DOHH2 (cell line): ENCODE measurements at regions not wholly inside any gene's neighbourhood (a gene's known extent, or its start where the extent isn't known, plus 50 kb on each side); places are given as distances from the start of the nearest gene placed in this dataset.

Source experiments
- H3F3A ChIP-seq: fragments of 200-600 bp; sonication (generic), shearing (Covaris generic); 2 replicates; pipeline ENCODE4 v1.6.0; 2016; ENCODE audit warnings: antibody characterized with exemption, mild to moderate bottlenecking; ENCODE audit not compliant: control insufficient read depth, insufficient read depth
- H3K27ac ChIP-seq: fragments of 200-600 bp; sonication (generic); 2 replicates; pipeline ENCODE4 v1.5.1; 2014; ENCODE audit warnings: low read depth, mild to moderate bottlenecking, low read length, moderate library complexity
- H3K27me3 ChIP-seq: fragments of 200-600 bp; sonication (generic); 2 replicates; pipeline ENCODE4 v1.6.1; 2014; ENCODE audit warnings: mild to moderate bottlenecking, low read length, mixed read lengths; ENCODE audit not compliant: control insufficient read depth
- H3K36me3 ChIP-seq: fragments of 200-600 bp; sonication (generic); 2 replicates; pipeline ENCODE4 v1.6.1; 2014; ENCODE audit warnings: mild to moderate bottlenecking, low read length, moderate library complexity, mixed read lengths; ENCODE audit not compliant: control insufficient read depth
- H3K4me1 ChIP-seq: fragments of 200-600 bp; sonication (generic); 2 replicates; pipeline ENCODE4 v1.6.1; 2014; ENCODE audit warnings: mild to moderate bottlenecking, low read length, mixed read lengths; ENCODE audit not compliant: control insufficient read depth
- H3K4me2 ChIP-seq: fragments of 200-600 bp; sonication (generic); 2 replicates; pipeline ENCODE4 v1.6.0; 2014; ENCODE audit warnings: mild to moderate bottlenecking, low read length, moderate library complexity
- H3K4me3 ChIP-seq: fragments of 200-600 bp; sonication (generic); 2 replicates; pipeline ENCODE4 v1.5.1; 2014; ENCODE audit warnings: mild to moderate bottlenecking, low read length, mixed read lengths
- H3K79me2 ChIP-seq: fragments of 200-600 bp; sonication (generic); 2 replicates; pipeline ENCODE4 v1.6.1; 2014; ENCODE audit warnings: mild to moderate bottlenecking, low read length, mixed read lengths; ENCODE audit not compliant: control insufficient read depth
- H3K9me2 ChIP-seq: fragments of 200-600 bp; sonication (generic); replicated peaks from 2 replicates; pipeline ENCODE4 v1.6.1; 2014; ENCODE audit warnings: mild to moderate bottlenecking, low read length, mixed read lengths; ENCODE audit not compliant: control insufficient read depth
- H3K9me3 ChIP-seq: fragments of 200-600 bp; sonication (generic); 2 replicates; pipeline ENCODE4 v1.6.1; 2014; ENCODE audit warnings: antibody characterized with exemption, low read length, mixed read lengths; ENCODE audit not compliant: control insufficient read depth, insufficient read depth
- H4K20me1 ChIP-seq: fragments of 200-600 bp; sonication (generic); 2 replicates; pipeline ENCODE4 v1.6.0; 2014; ENCODE audit warnings: low read depth, mild to moderate bottlenecking, antibody characterized with exemption, low read length, moderate library complexity; ENCODE audit not compliant: control insufficient read depth, insufficient read depth
- CTCF ChIP-seq: fragments of 200-600 bp; sonication (generic); IDR thresholded peaks from one replicate; pipeline ENCODE4 v1.5.1; 2014; ENCODE audit warnings: antibody characterized with exemption, mild to moderate bottlenecking, low read depth, low read length; ENCODE audit not compliant: poor library complexity, severe bottlenecking
- EZH2phosphoT487 ChIP-seq: fragments of 200-600 bp; sonication (generic); IDR thresholded peaks from 2 replicates; pipeline ENCODE4 v1.6.1; 2017; ENCODE audit warnings: borderline replicate concordance, mild to moderate bottlenecking, antibody characterized with exemption, low read length, moderate library complexity, mixed read lengths

- Histone ChIP-seq H3K9me2 (no peaks in the 10 kb centered on the region), H3K9me3 (no peaks in the 10 kb centered on the region), H4K20me1 (no peaks in the 10 kb centered on the region), H3F3A (no peaks in the 10 kb centered on the region), H3K79me2 (no peaks in the 10 kb centered on the region), H3K4me3 (no peak overlapping the region), H3K27ac (no peak overlapping the region), H3K4me1 (no peaks in the 10 kb centered on the region), H3K27me3 (no peaks in the 10 kb centered on the region), H3K36me3 (no peaks in the 10 kb centered on the region), H3K4me2 (no peak overlapping the region)
- TF ChIP-seq CTCF (no peak), EZH2phosphoT487 (no peak)
Measured at GRCh38 chr15:93358166-93359059, 269.4 kb upstream of the RGMA start.

GRCh38 chr15:93348711-93349545, 259.9 kb upstream of the RGMA start:
- no peak overlapping the region for H3K4me3 ChIP-seq
- no peaks in the 10 kb centered on the region for H3K79me2 ChIP-seq
- H3K36me3 ChIP-seq = no peaks in the 10 kb centered on the region
- H3K4me2 ChIP-seq = no peak overlapping the region
- no peaks in the 10 kb centered on the region for H3K9me3 ChIP-seq
- no peak overlapping the region for H3K27ac ChIP-seq
- H3F3A ChIP-seq = no peaks in the 10 kb centered on the region
- no peaks in the 10 kb centered on the region for H3K27me3 ChIP-seq
- no peak for TF ChIP-seq EZH2phosphoT487
- TF ChIP-seq CTCF = no peak
- no peaks in the 10 kb centered on the region for H3K9me2 ChIP-seq
- H3K4me1 ChIP-seq = no peaks in the 10 kb centered on the region
- no peaks in the 10 kb centered on the region for H4K20me1 ChIP-seq

GRCh38 chr15:93347986-93348385, 259.0 kb upstream of the RGMA start:
- TF ChIP-seq CTCF = no peak
- TF ChIP-seq EZH2phosphoT487 = no peak
- Histone ChIP-seq H3K27ac (no peak overlapping the region), H4K20me1 (no peaks in the 10 kb centered on the region), H3K9me3 (no peaks in the 10 kb centered on the region), H3K4me3 (no peak overlapping the region), H3K27me3 (no peaks in the 10 kb centered on the region), H3K9me2 (no peaks in the 10 kb centered on the region), H3K79me2 (no peaks in the 10 kb centered on the region), H3F3A (no peaks in the 10 kb centered on the region), H3K36me3 (no peaks in the 10 kb centered on the region), H3K4me2 (no peak overlapping the region), H3K4me1 (no peaks in the 10 kb centered on the region)
